Adipocyte (in vitro differentiated cells): ENCODE measurements at regions not wholly inside any gene's neighbourhood (a gene's known extent, or its start where the extent isn't known, plus 50 kb on each side); places are given as distances from the start of the nearest gene placed in this dataset.
A peak's percentile ranks its signal among the peaks of the same experiment; 100 is the strongest.
"Not testable (repeated sequence)": the region's sequence is repeated elsewhere in the genome, so short reads cannot be mapped to it uniquely, and the experiment has no call there.

Experiments
- DNase-seq: peaks from one replicate; pipeline ENCODE4 v3.0.0-alpha.2; 2015; ENCODE audit warnings: low read depth
- H3K27me3 ChIP-seq: replicated peaks from 2 replicates; pipeline ENCODE4 v1.7.0; 2013; ENCODE audit warnings: mild to moderate bottlenecking, low read length, moderate library complexity; ENCODE audit not compliant: control insufficient read depth, insufficient read depth
- H3K36me3 ChIP-seq: 2 replicates; pipeline ENCODE4 v1.7.0; 2013; ENCODE audit warnings: low read length, mild to moderate bottlenecking, moderate library complexity; ENCODE audit not compliant: control insufficient read depth, insufficient read depth, severe bottlenecking
- H3K4me1 ChIP-seq: 2 replicates; pipeline ENCODE4 v1.7.0; 2013; ENCODE audit warnings: mild to moderate bottlenecking, low read length, moderate library complexity; ENCODE audit not compliant: control insufficient read depth, insufficient read depth
- H3K4me3 ChIP-seq: 2 replicates; pipeline ENCODE4 v1.7.0; 2013; ENCODE audit warnings: mild to moderate bottlenecking, low read length, moderate library complexity
- H3K9ac ChIP-seq: 2 replicates; pipeline ENCODE4 v1.7.0; 2013; ENCODE audit warnings: mild to moderate bottlenecking, low read length, moderate library complexity
- H3K9me3 ChIP-seq: 2 replicates; pipeline ENCODE4 v1.7.0; 2013; ENCODE audit warnings: mild to moderate bottlenecking, low read length, moderate library complexity; ENCODE audit not compliant: control insufficient read depth

DNA sequence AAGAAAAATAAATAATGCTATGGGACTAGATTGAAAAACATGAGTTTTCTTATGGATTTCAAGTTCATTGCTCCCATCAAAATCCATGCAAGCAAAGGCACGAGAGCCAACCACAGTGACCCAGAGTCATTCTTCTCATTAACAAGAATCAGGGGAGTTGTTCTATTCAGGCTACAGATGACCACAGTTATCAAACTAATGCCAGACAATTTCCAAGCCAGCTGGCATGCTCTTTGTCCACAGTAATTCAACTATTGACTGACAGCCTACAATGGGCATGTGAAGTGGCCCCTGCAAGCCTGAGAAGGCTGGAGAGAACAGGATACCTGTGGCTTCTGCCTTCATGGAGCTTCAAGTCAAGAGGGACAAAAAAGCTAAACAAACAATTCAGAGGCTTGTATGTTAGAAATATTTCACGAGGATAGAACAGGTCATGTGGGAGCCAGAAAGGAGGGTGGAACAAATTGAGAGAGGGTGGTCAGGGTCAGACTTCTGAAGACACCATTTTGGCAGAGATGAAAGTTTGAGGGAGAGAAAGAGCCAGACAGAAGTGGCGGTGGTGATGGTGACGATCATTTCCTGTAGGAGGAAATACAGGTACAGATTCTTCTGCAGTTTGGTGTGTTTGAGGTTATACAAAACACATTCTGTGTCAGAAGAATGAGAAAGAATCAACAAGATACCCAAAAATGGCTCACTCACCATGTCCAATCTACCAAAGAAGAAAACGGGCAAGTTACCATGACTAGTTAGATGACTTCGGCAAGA lies 732.4 kb downstream of the RNF144A start:
- Histone ChIP-seq H3K4me3 (no peak overlapping the region), H3K9ac (no peak overlapping the region), H3K9me3 (peaks cover 18% of the 10 kb centered on the region), H3K27me3 (no peaks in the 10 kb centered on the region), H3K4me1 (no peaks in the 10 kb centered on the region), H3K36me3 (no peaks in the 10 kb centered on the region)
- no peak for DNase-seq

GRCh38 chr2:7653617-7654016 lies 736.4 kb downstream of the RNF144A start:
- peaks cover 4% of the 10 kb centered on the region for H3K27me3 ChIP-seq
- no peaks in the 10 kb centered on the region for H3K36me3 ChIP-seq
- DNase-seq: no peak
- H3K4me3 ChIP-seq: no peak overlapping the region
- peaks cover 18% of the 10 kb centered on the region for H3K9me3 ChIP-seq
- H3K4me1 ChIP-seq: no peaks in the 10 kb centered on the region
- H3K9ac ChIP-seq: no peak overlapping the region

- Histone ChIP-seq H3K36me3 (no peaks in the 10 kb centered on the region), H3K27me3 (peaks cover 4% of the 10 kb centered on the region), H3K4me3 (no peak overlapping the region), H3K9ac (no peak overlapping the region), H3K9me3 (peaks cover 18% of the 10 kb centered on the region), H3K4me1 (no peaks in the 10 kb centered on the region)
- DNase-seq: no peak
Observed at GRCh38 chr2:7655629-7656028, 738.4 kb downstream of the RNF144A start.

- not testable (repeated sequence) for H3K9ac ChIP-seq, H3K27me3 ChIP-seq, H3K36me3 ChIP-seq, H3K4me1 ChIP-seq, DNase-seq, H3K4me3 ChIP-seq
- H3K9me3 ChIP-seq: peaks cover 13% of the 10 kb centered on the region
Observed at GRCh38 chr2:7657526-7657925, 740.3 kb downstream of the RNF144A start.

DNA sequence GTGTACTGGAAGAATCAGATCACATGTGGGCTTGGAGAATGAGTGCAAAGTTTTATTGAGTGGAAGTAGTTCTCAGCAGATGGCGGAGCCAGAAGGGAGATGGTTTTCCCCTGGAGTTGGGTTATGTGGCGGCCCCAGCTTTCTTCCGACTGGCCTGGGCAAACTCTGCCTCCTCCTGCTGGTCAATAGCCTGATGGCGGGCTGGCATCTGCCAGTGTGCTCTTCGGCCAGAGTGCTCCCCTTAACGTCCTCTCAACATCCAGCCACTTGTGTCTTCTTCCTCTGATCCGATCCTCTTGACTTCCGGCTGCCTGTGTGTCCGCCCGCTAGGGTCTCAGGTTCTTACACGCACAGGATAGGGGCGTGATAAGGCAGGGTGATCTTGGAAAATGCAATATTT lies 741.3 kb downstream of the RNF144A start:
- Histone ChIP-seq H3K27me3 (peaks cover 4% of the 10 kb centered on the region), H3K9ac (no peak overlapping the region), H3K9me3 (peaks cover 4% of the 10 kb centered on the region), H3K36me3 (no peaks in the 10 kb centered on the region), H3K4me3 (no peak overlapping the region), H3K4me1 (no peaks in the 10 kb centered on the region)
- DNase-seq: no peak

- Histone ChIP-seq H3K27me3 (peaks cover 4% of the 10 kb centered on the region), H3K36me3 (no peaks in the 10 kb centered on the region), H3K9ac (no peak overlapping the region), H3K4me3 (no peak overlapping the region), H3K9me3 (no peaks in the 10 kb centered on the region), H3K4me1 (no peaks in the 10 kb centered on the region)
- peak; percentile 28 for DNase-seq
Observed at GRCh38 chr2:7660816-7661215, 743.6 kb downstream of the RNF144A start.

DNA sequence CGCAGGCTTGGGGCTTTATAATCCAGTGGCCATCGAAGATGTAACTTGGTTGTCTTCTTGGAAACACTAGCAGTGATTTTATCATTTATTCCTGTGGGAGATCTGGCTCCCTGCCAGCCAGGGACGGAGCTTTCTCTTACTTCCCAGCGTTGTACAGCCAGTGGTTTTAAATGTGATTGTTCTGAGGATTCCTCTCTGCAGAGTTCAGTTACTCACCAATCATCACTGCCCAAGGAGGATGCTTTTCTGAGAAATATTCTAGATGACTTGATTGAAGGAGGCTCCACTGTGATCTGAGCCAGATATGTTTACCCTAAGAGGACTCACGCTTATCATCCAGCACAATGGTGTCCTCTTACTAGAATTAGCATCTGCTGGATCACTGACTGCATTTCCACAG lies 744.3 kb downstream of the RNF144A start:
- Histone ChIP-seq H3K36me3 (no peaks in the 10 kb centered on the region), H3K4me3 (no peak overlapping the region), H3K9ac (no peak overlapping the region), H3K27me3 (peaks cover 4% of the 10 kb centered on the region), H3K4me1 (no peaks in the 10 kb centered on the region), H3K9me3 (no peaks in the 10 kb centered on the region)
- DNase-seq: no peak

GRCh38 chr2:7665880-7666279 lies 748.7 kb downstream of the RNF144A start:
- H3K9me3 ChIP-seq: no peaks in the 10 kb centered on the region
- H3K9ac ChIP-seq: no peak overlapping the region
- no peaks in the 10 kb centered on the region for H3K27me3 ChIP-seq
- H3K4me3 ChIP-seq: no peak overlapping the region
- no peaks in the 10 kb centered on the region for H3K36me3 ChIP-seq
- peaks cover 4% of the 10 kb centered on the region for H3K4me1 ChIP-seq
- no peak for DNase-seq

- Histone ChIP-seq H3K4me1 (peaks cover 13% of the 10 kb centered on the region), H3K9me3 (no peaks in the 10 kb centered on the region), H3K4me3 (no peak overlapping the region), H3K36me3 (no peaks in the 10 kb centered on the region), H3K27me3 (no peaks in the 10 kb centered on the region), H3K9ac (no peak overlapping the region)
- DNase-seq: no peak
Observed at GRCh38 chr2:7666596-7667259, 749.5 kb downstream of the RNF144A start.

DNA sequence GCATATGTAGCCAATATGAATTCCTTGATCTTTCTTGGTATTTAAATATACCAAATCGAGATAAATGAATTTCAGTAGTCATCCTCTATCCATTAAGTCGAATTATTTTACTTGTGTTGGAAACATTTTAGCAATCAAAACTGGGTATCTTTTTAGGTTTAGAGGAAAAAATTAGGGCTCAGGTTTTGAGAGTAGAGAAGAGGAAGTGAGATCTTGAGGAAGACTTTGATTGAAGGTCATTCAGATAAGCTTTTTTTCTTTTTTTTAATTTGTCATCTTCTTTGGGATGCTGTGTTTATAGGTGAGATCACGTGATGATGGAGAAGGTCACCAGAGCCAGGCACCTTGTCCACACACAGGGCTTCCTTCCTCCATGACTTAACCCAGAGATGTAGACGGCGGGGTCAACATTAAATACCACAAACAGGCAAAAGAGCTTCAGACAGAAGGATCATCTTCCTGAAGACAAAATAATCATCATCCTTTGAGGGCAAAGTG lies 750.1 kb downstream of the RNF144A start:
- Histone ChIP-seq H3K9me3 (no peaks in the 10 kb centered on the region), H3K4me3 (no peak overlapping the region), H3K4me1 (peaks cover 14% of the 10 kb centered on the region), H3K9ac (no peak overlapping the region), H3K36me3 (no peaks in the 10 kb centered on the region), H3K27me3 (no peaks in the 10 kb centered on the region)
- DNase-seq: no peak

DNA sequence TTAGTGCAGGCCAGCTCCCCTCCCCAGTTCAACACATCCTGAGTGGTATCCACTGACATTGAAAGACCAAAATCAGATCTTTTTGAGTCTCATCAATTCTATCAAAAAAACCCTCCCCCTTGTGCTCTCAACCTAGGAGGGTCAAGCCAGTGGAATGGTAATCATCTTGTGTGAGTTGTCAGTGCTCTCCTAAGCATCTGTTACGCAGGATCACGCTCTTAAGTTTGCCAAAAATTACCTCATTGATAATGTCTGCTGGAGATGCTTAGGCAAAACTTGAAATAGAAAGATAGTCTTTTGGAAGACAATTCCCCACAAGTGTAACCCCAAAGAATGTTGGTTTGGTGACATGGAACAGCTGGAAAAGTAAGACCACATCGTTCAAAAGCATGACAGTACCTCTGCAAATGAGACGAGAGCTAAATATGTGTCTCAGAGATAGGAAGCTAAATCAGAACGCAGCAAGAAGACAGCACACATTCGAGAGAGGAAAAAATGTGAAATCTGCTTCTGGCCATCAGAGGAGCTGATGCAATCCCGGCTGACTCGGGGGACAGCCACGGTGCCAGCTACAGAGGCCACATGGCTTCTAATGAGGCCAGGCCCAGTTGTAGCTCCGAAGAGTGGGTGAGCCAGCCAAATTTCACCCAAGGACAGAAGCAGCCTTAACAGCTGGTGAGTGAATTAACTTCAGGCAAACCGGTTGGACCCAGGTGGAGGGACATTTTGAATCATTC lies 753.9 kb downstream of the RNF144A start:
- Histone ChIP-seq H3K4me1 (peaks cover 14% of the 10 kb centered on the region), H3K27me3 (no peaks in the 10 kb centered on the region)

More for the DNA sequence above, 753.9 kb downstream of the RNF144A start:
- DNase-seq: peak; percentile 52
- H3K4me3 ChIP-seq: peak overlapping the region; percentile 20
- no peaks in the 10 kb centered on the region for H3K9me3 ChIP-seq
- H3K36me3 ChIP-seq: no peaks in the 10 kb centered on the region
- peak overlapping the region; percentile 27 for H3K9ac ChIP-seq
